ENCODE measurements at regions not wholly inside any gene's neighbourhood (a gene's known extent, or its start where the extent isn't known, plus 50 kb on each side); places are given as distances from the start of the nearest gene placed in this dataset.

DNA sequence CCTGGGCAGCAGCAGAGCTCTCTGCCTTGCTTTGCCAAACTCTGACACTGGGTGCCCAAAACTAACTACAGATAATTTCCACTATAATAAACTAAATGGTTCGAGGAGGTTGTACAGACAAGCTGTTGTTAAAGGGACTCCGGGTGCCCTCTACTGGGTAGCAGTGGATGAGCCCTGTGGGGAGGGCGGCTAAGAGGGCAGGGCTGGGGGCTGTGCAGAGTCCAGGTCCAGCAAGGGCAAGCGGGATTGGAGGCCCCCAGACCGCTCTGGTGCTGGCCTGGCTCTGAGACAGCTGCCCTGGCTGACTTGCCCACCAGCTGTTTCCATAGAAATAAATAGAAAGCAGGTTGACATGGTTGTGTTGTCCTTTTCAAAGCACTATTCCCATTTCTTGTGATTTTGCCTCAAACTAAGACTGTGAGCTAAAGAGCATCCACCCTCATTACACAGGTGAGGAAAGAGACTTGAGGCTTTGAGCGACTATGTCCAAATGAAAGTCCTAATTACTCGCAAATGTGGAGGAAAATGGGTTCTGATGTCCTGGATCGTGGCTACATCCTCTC, 167.6 kb upstream of the CST7 start:
- CTCF ChIA-PET: interaction anchor here (0.6 to 0.7 kb wide), 2 partner anchors 141 to 263 kb away, joined by 3 read pairs; no protein-coding TSS in a partner anchor
- no peaks in the 10 kb centered on the region; the same call in 1 of the 2 replicates for H3K27me3 ChIP-seq (ENCODE audit: control insufficient read depth, insufficient read depth, low read length)
- BruUV-seq (replicated peaks): no TSS peak
- H3K4me1 ChIP-seq (ENCODE audit: control insufficient read depth, insufficient read depth, low read length): no peaks in the 10 kb centered on the region
- TF ChIP-seq, protein P1, sequence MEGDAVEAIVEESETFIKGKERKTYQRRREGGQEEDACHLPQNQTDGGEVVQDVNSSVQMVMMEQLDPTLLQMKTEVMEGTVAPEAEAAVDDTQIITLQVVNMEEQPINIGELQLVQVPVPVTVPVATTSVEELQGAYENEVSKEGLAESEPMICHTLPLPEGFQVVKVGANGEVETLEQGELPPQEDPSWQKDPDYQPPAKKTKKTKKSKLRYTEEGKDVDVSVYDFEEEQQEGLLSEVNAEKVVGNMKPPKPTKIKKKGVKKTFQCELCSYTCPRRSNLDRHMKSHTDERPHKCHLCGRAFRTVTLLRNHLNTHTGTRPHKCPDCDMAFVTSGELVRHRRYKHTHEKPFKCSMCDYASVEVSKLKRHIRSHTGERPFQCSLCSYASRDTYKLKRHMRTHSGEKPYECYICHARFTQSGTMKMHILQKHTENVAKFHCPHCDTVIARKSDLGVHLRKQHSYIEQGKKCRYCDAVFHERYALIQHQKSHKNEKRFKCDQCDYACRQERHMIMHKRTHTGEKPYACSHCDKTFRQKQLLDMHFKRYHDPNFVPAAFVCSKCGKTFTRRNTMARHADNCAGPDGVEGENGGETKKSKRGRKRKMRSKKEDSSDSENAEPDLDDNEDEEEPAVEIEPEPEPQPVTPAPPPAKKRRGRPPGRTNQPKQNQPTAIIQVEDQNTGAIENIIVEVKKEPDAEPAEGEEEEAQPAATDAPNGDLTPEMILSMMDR (IDR thresholded peaks at IDR 0.05): peak; percentile 83
- TF ChIP-seq SIN3A (IDR thresholded peaks at IDR 0.05; ENCODE audit: borderline replicate concordance, insufficient read depth, low read depth, low read length) (no peak), POLR2AphosphoS5 (IDR thresholded peaks at IDR 0.05; ENCODE audit: low read depth, low read length) (no peak), TCF7L2 (IDR thresholded peaks at IDR 0.05; ENCODE audit: low read depth, low read length) (no peak)
- TF ChIP-seq, protein P2, sequence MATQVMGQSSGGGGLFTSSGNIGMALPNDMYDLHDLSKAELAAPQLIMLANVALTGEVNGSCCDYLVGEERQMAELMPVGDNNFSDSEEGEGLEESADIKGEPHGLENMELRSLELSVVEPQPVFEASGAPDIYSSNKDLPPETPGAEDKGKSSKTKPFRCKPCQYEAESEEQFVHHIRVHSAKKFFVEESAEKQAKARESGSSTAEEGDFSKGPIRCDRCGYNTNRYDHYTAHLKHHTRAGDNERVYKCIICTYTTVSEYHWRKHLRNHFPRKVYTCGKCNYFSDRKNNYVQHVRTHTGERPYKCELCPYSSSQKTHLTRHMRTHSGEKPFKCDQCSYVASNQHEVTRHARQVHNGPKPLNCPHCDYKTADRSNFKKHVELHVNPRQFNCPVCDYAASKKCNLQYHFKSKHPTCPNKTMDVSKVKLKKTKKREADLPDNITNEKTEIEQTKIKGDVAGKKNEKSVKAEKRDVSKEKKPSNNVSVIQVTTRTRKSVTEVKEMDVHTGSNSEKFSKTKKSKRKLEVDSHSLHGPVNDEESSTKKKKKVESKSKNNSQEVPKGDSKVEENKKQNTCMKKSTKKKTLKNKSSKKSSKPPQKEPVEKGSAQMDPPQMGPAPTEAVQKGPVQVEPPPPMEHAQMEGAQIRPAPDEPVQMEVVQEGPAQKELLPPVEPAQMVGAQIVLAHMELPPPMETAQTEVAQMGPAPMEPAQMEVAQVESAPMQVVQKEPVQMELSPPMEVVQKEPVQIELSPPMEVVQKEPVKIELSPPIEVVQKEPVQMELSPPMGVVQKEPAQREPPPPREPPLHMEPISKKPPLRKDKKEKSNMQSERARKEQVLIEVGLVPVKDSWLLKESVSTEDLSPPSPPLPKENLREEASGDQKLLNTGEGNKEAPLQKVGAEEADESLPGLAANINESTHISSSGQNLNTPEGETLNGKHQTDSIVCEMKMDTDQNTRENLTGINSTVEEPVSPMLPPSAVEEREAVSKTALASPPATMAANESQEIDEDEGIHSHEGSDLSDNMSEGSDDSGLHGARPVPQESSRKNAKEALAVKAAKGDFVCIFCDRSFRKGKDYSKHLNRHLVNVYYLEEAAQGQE (IDR thresholded peaks at IDR 0.05; ENCODE audit: insufficient read depth in 1 of 2, low read depth in 2 of 2, low read length in 1 of 2): no peak
- POLR2A ChIA-PET: no interaction called here
- in situ Hi-C loops (cut with HindIII; ENCODE audit: low pct_unique_long_range_greater_than_20kb, low sequenced_read_pairs): no loop called here
- DNase-seq (ENCODE audit: low read depth, low spot score): no peak
- no peak overlapping the region for H3K4me3 ChIP-seq (ENCODE audit: low read depth in 2 of 2, low read length in 2 of 2)
- no peaks in the 10 kb centered on the region for H3K9me3 ChIP-seq (ENCODE audit: control insufficient read depth, insufficient read depth, low read depth, low read length)
- H3K36me3 ChIP-seq (ENCODE audit: control insufficient read depth, insufficient read depth, low read length): no peaks in the 10 kb centered on the region
- intact Hi-C loops (cut with micrococcal nuclease; ENCODE audit: unreplicated experiment): loop anchor here (5.0 kb wide), 1 partner anchor 136 kb away; no protein-coding TSS in a partner anchor
- no peak overlapping the region for H3K27ac ChIP-seq (ENCODE audit: low read length)
- peak; percentile 88 for ATAC-seq

DNA sequence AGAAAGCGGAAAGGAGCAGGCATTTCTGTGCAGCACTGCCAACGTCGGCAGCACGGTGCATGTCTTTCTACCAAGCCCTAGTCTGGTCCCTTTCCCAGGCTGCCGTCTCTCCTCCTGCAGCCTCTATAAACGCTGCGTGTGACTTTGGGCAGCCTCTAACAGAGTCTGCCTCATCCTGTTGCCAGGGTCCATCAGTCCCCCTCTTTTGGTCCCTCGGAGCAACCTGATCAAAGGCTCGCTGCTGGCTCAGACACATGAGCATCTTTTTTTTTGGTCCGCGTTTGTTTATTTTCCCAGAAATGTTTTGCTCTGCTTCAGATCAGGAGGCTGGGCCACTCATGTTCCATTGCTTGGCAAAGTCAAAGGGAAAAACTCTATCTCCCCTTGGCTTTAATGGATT, 166.8 kb upstream of the CST7 start:
- CTCF ChIA-PET: no interaction called here
- POLR2A ChIA-PET: no interaction called here
- H3K4me1 ChIP-seq (ENCODE audit: control insufficient read depth, insufficient read depth, low read length): no peaks in the 10 kb centered on the region
- no peak overlapping the region for H3K4me3 ChIP-seq (ENCODE audit: low read depth in 2 of 2, low read length in 2 of 2)
- in situ Hi-C loops (cut with HindIII; ENCODE audit: low pct_unique_long_range_greater_than_20kb, low sequenced_read_pairs): no loop called here
- no TSS peak for BruUV-seq (replicated peaks)
- H3K27me3 ChIP-seq (ENCODE audit: control insufficient read depth, insufficient read depth, low read length): no peaks in the 10 kb centered on the region; the same call in 1 of the 2 replicates
- no peak for ATAC-seq
- H3K27ac ChIP-seq (ENCODE audit: low read length): no peak overlapping the region
- no peaks in the 10 kb centered on the region for H3K36me3 ChIP-seq (ENCODE audit: control insufficient read depth, insufficient read depth, low read length)
- intact Hi-C loops (cut with micrococcal nuclease; ENCODE audit: unreplicated experiment): loop anchor here (5.0 kb wide), 1 partner anchor 135 kb away; no protein-coding TSS in a partner anchor
- no peaks in the 10 kb centered on the region for H3K9me3 ChIP-seq (ENCODE audit: control insufficient read depth, insufficient read depth, low read depth, low read length)
- TF ChIP-seq POLR2AphosphoS5 (IDR thresholded peaks at IDR 0.05; ENCODE audit: low read depth, low read length) (no peak), SIN3A (IDR thresholded peaks at IDR 0.05; ENCODE audit: borderline replicate concordance, insufficient read depth, low read depth, low read length) (no peak), TCF7L2 (IDR thresholded peaks at IDR 0.05; ENCODE audit: low read depth, low read length) (no peak)
- TF ChIP-seq, protein P1 (IDR thresholded peaks at IDR 0.05): no peak
- TF ChIP-seq, protein P2 (IDR thresholded peaks at IDR 0.05; ENCODE audit: insufficient read depth in 1 of 2, low read depth in 2 of 2, low read length in 1 of 2): no peak
- DNase-seq (ENCODE audit: low read depth, low spot score): no peak
